ENCODE measurements at regions not wholly inside any gene's neighbourhood (a gene's known extent, or its start where the extent isn't known, plus 50 kb on each side); places are given as distances from the start of the nearest gene placed in this dataset.

GRCh38 chr6:144546807-144547206 lies 261.7 kb downstream of the UTRN start:
- no peak for DNase-seq
- TF ChIP-seq CTCF (IDR thresholded peaks at IDR 0.05) = no peak
- TF ChIP-seq EP300 (IDR thresholded peaks at IDR 0.05) = no peak
- TF ChIP-seq POLR2AphosphoS5 (IDR thresholded peaks at IDR 0.05) = no peak
- no peak for TF ChIP-seq POLR2A (IDR thresholded peaks at IDR 0.05)
- Histone ChIP-seq H3K36me3 (peaks cover 9 to 96% (median 82%) of the 10 kb centered on the region in 4 donors), H3K27me3 (no peaks in the 10 kb centered on the region), H3K9me3 (no peaks in the 10 kb centered on the region), H3K4me3 (no peak overlapping the region), H3K4me1 (no peaks in the 10 kb centered on the region), H3K27ac (no peak overlapping the region)
- WGBS, 5 donors = 57 to 65% (median 59%) methylated on average over 2 of the region's 2 CpGs
- intact Hi-C loops (cut with DNase I; ENCODE audit: low total_unique reads) = no loop called here

- intact Hi-C loops (cut with DNase I; ENCODE audit: low total_unique reads) = no loop called here
Measured at GRCh38 chr6:144547409-144547808, 262.3 kb downstream of the UTRN start.

GRCh38 chr6:144548536-144548935 lies 263.4 kb downstream of the UTRN start:
- H3K4me3 ChIP-seq = no peak overlapping the region
- no peaks in the 10 kb centered on the region for H3K27me3 ChIP-seq
- TF ChIP-seq EP300 (IDR thresholded peaks at IDR 0.05) = no peak
- TF ChIP-seq POLR2AphosphoS5 (IDR thresholded peaks at IDR 0.05) = no peak
- TF ChIP-seq CTCF (IDR thresholded peaks at IDR 0.05) = no peak
- no peak for TF ChIP-seq POLR2A (IDR thresholded peaks at IDR 0.05)
- H3K9me3 ChIP-seq = no peaks in the 10 kb centered on the region
- intact Hi-C loops (cut with DNase I; ENCODE audit: low total_unique reads) = no loop called here
- DNase-seq = no peak
- WGBS, 5 donors = 81 to 94% (median 87%) methylated on average over 9 of the region's 9 CpGs
- no peaks in the 10 kb centered on the region for H3K4me1 ChIP-seq
- no peak overlapping the region for H3K27ac ChIP-seq
- peaks cover 9 to 97% (median 84%) of the 10 kb centered on the region in 4 donors for H3K36me3 ChIP-seq

More at GRCh38 chr6:144547409-144547808, 262.3 kb downstream of the UTRN start:
- no peak for DNase-seq
- no peaks in the 10 kb centered on the region for H3K9me3 ChIP-seq
- H3K36me3 ChIP-seq = peaks cover 9 to 97% (median 84%) of the 10 kb centered on the region in 4 donors
- no peaks in the 10 kb centered on the region for H3K4me1 ChIP-seq
- WGBS, 5 donors = 57 to 78% (median 73%) methylated on average over 1 of the region's 1 CpG
- TF ChIP-seq POLR2A (IDR thresholded peaks at IDR 0.05) (no peak), EP300 (IDR thresholded peaks at IDR 0.05) (no peak), CTCF (IDR thresholded peaks at IDR 0.05) (no peak), POLR2AphosphoS5 (IDR thresholded peaks at IDR 0.05) (no peak)
- H3K4me3 ChIP-seq = no peak overlapping the region
- no peak overlapping the region for H3K27ac ChIP-seq
- no peaks in the 10 kb centered on the region for H3K27me3 ChIP-seq

GRCh38 chr6:144549837-144550747 lies 265.0 kb downstream of the UTRN start:
- intact Hi-C loops (cut with DNase I; ENCODE audit: low total_unique reads) = no loop called here
- no peak overlapping the region for H3K4me3 ChIP-seq
- H3K27me3 ChIP-seq = no peaks in the 10 kb centered on the region
- H3K4me1 ChIP-seq = no peaks in the 10 kb centered on the region
- no peak overlapping the region for H3K27ac ChIP-seq
- TF ChIP-seq POLR2A (IDR thresholded peaks at IDR 0.05) = no peak
- TF ChIP-seq POLR2AphosphoS5 (IDR thresholded peaks at IDR 0.05) = no peak
- TF ChIP-seq CTCF (IDR thresholded peaks at IDR 0.05) = no peak
- TF ChIP-seq EP300 (IDR thresholded peaks at IDR 0.05) = no peak
- peaks cover 9 to 94% (median 78%) of the 10 kb centered on the region in 4 donors for H3K36me3 ChIP-seq
- H3K9me3 ChIP-seq = no peaks in the 10 kb centered on the region
- no peak for DNase-seq
- 87 to 91% (median 90%) methylated on average over 5 of the region's 5 CpGs for WGBS, 5 donors
